HAP-1 (cell line): ENCODE measurements at regions not wholly inside any gene's neighbourhood (a gene's known extent, or its start where the extent isn't known, plus 50 kb on each side); places are given as distances from the start of the nearest gene placed in this dataset.
"Not testable (repeated sequence)": the region's sequence is repeated elsewhere in the genome, so short reads cannot be mapped to it uniquely, and the experiment has no call there.

Source experiments
- DNase-seq, 2 experiments: peaks; one replicate each; pipeline ENCODE4 v3.0.0-alpha.2; 2016 to 2020; ENCODE audit warnings: low spot score in 2 of 2
- H3K27me3 ChIP-seq: fragments of 250-450 bp; sonication (Bioruptor Pico); 2 replicates; pipeline ENCODE4 v1.5.1; 2020; ENCODE audit warnings: low read depth, mild to moderate bottlenecking, moderate library complexity
- H3K36me3 ChIP-seq: fragments of 250-450 bp; sonication (Bioruptor Pico); replicated peaks from 2 replicates; pipeline ENCODE4 v1.5.1; 2020; ENCODE audit warnings: mild to moderate bottlenecking
- H3K4me1 ChIP-seq: fragments of 250-450 bp; sonication (Bioruptor Pico); 2 replicates; pipeline ENCODE4 v1.5.1; 2020; ENCODE audit warnings: mild to moderate bottlenecking
- H3K4me3 ChIP-seq: fragments of 250-450 bp; sonication (Bioruptor Pico); 2 replicates; pipeline ENCODE4 v1.5.1; 2020; ENCODE audit warnings: mild to moderate bottlenecking, moderate library complexity
- H3K9me3 ChIP-seq: fragments of 250-450 bp; sonication (Bioruptor Pico); 2 replicates; pipeline ENCODE4 v1.5.1; 2020; ENCODE audit warnings: mild to moderate bottlenecking, moderate library complexity
- in situ Hi-C: fragments of 300-500 bp; cut with MboI; formaldehyde crosslinking; loops from 3 replicates; pipeline ENCODE4 v1.14.3; 2020; ENCODE audit warnings: low sequenced_read_pairs, inconsistent platforms, mixed read lengths

GRCh38 chr11:33984682-33985389 lies 66.7 kb upstream of the CAPRIN1 start:
- Histone ChIP-seq H3K4me1 (no peaks in the 10 kb centered on the region), H3K9me3 (no peaks in the 10 kb centered on the region), H3K4me3 (no peak overlapping the region), H3K36me3 (no peaks in the 10 kb centered on the region), H3K27me3 (peaks cover 4% of the 10 kb centered on the region; the same call in 1 of the 2 replicates)
- no peak for DNase-seq
- in situ Hi-C loops = loop anchor here (10.0 kb wide), 1 partner anchor 130 kb away; no protein-coding TSS in a partner anchor

GRCh38 chr11:33982661-33983060 lies 68.9 kb upstream of the CAPRIN1 start:
- H3K4me1 ChIP-seq = no peaks in the 10 kb centered on the region
- no peaks in the 10 kb centered on the region for H3K36me3 ChIP-seq
- no peaks in the 10 kb centered on the region for H3K9me3 ChIP-seq
- no peak overlapping the region for H3K4me3 ChIP-seq
- DNase-seq = no peak
- peaks cover 4% of the 10 kb centered on the region; the same call in 1 of the 2 replicates for H3K27me3 ChIP-seq
- in situ Hi-C loops = loop anchor here (10.0 kb wide), 1 partner anchor 128 kb away; no protein-coding TSS in a partner anchor

GRCh38 chr11:33980897-33981296 lies 70.6 kb upstream of the CAPRIN1 start:
- H3K27me3 ChIP-seq = peaks cover 4% of the 10 kb centered on the region; the same call in 1 of the 2 replicates
- no peaks in the 10 kb centered on the region for H3K4me1 ChIP-seq
- no peak overlapping the region for H3K4me3 ChIP-seq
- H3K36me3 ChIP-seq = no peaks in the 10 kb centered on the region
- no peaks in the 10 kb centered on the region for H3K9me3 ChIP-seq
- in situ Hi-C loops = loop anchor here (10.0 kb wide), 1 partner anchor 126 kb away; no protein-coding TSS in a partner anchor
- no peak for DNase-seq

GRCh38 chr11:33978376-33978775 lies 73.2 kb upstream of the CAPRIN1 start:
- H3K27me3 ChIP-seq = peaks cover 4% of the 10 kb centered on the region; the same call in 1 of the 2 replicates
- in situ Hi-C loops = no loop called here
- H3K4me3 ChIP-seq = no peak overlapping the region
- no peaks in the 10 kb centered on the region for H3K9me3 ChIP-seq
- H3K36me3 ChIP-seq = no peaks in the 10 kb centered on the region
- no peaks in the 10 kb centered on the region for H3K4me1 ChIP-seq
- no peak for DNase-seq

GRCh38 chr11:33977676-33978075 lies 73.9 kb upstream of the CAPRIN1 start:
- Histone ChIP-seq H3K27me3 (peaks cover 4% of the 10 kb centered on the region; the same call in 1 of the 2 replicates), H3K9me3 (no peaks in the 10 kb centered on the region), H3K4me3 (no peak overlapping the region), H3K4me1 (no peaks in the 10 kb centered on the region), H3K36me3 (no peaks in the 10 kb centered on the region)
- in situ Hi-C loops = no loop called here
- no peak for DNase-seq

- Histone ChIP-seq H3K4me3 (no peak overlapping the region), H3K9me3 (no peaks in the 10 kb centered on the region), H3K4me1 (no peaks in the 10 kb centered on the region), H3K27me3 (peaks cover 4% of the 10 kb centered on the region; the same call in 1 of the 2 replicates), H3K36me3 (no peaks in the 10 kb centered on the region)
- in situ Hi-C loops = no loop called here
- no peak for DNase-seq
These were observed 74.9 kb upstream of the CAPRIN1 start for GRCh38 chr11:33976495-33977199.

GRCh38 chr11:33974804-33975203 lies 76.7 kb upstream of the CAPRIN1 start:
- DNase-seq = no peak
- Histone ChIP-seq H3K9me3 (no peaks in the 10 kb centered on the region), H3K4me3 (no peak overlapping the region), H3K4me1 (no peaks in the 10 kb centered on the region), H3K27me3 (no peaks in the 10 kb centered on the region; the same call in 1 of the 2 replicates), H3K36me3 (no peaks in the 10 kb centered on the region)
- in situ Hi-C loops = no loop called here

- in situ Hi-C loops, H3K9me3 ChIP-seq: not testable (repeated sequence)
These were observed 79.7 kb upstream of the LMO2 start for GRCh38 chr11:33971530-33971929.

GRCh38 chr11:33970984-33971466 lies 79.1 kb upstream of the LMO2 start:
- in situ Hi-C loops = no loop called here
- DNase-seq = peak in 1 of 2 experiments; percentile 40
- Histone ChIP-seq H3K4me1 (no peaks in the 10 kb centered on the region), H3K36me3 (no peaks in the 10 kb centered on the region), H3K27me3 (no peaks in the 10 kb centered on the region; the same call in 1 of the 2 replicates), H3K9me3 (no peaks in the 10 kb centered on the region), H3K4me3 (no peak overlapping the region)

More at GRCh38 chr11:33971530-33971929, 79.7 kb upstream of the LMO2 start:
- not testable (repeated sequence) for H3K36me3 ChIP-seq, H3K4me3 ChIP-seq, H3K4me1 ChIP-seq, DNase-seq, H3K27me3 ChIP-seq

- Histone ChIP-seq H3K4me1 (no peaks in the 10 kb centered on the region), H3K4me3 (no peak overlapping the region), H3K36me3 (no peaks in the 10 kb centered on the region), H3K9me3 (no peaks in the 10 kb centered on the region), H3K27me3 (peaks cover 4% of the 10 kb centered on the region; the same call in 1 of the 2 replicates)
- no peak for DNase-seq
- in situ Hi-C loops = no loop called here
These were observed 75.6 kb upstream of the LMO2 start for GRCh38 chr11:33967451-33967850.

GRCh38 chr11:33965032-33965431 lies 73.2 kb upstream of the LMO2 start:
- in situ Hi-C loops = no loop called here
- no peak overlapping the region for H3K4me3 ChIP-seq
- H3K4me1 ChIP-seq = no peaks in the 10 kb centered on the region
- H3K36me3 ChIP-seq = no peaks in the 10 kb centered on the region
- peaks cover 4% of the 10 kb centered on the region; the same call in 1 of the 2 replicates for H3K27me3 ChIP-seq
- no peaks in the 10 kb centered on the region for H3K9me3 ChIP-seq
- DNase-seq = no peak

GRCh38 chr11:33959855-33960400 lies 68.1 kb upstream of the LMO2 start:
- no peak for DNase-seq
- in situ Hi-C loops = no loop called here
- H3K36me3 ChIP-seq = no peaks in the 10 kb centered on the region

GRCh38 chr11:33957304-33957917 lies 65.5 kb upstream of the LMO2 start:
- no peak for DNase-seq
- Histone ChIP-seq H3K4me1 (no peaks in the 10 kb centered on the region), H3K9me3 (no peaks in the 10 kb centered on the region), H3K36me3 (no peaks in the 10 kb centered on the region), H3K4me3 (no peak overlapping the region), H3K27me3 (no peaks in the 10 kb centered on the region; the same call in 1 of the 2 replicates)
- in situ Hi-C loops = no loop called here

More at GRCh38 chr11:33959855-33960400, 68.1 kb upstream of the LMO2 start:
- H3K4me1 ChIP-seq = no peaks in the 10 kb centered on the region
- no peaks in the 10 kb centered on the region for H3K9me3 ChIP-seq
- no peak overlapping the region for H3K4me3 ChIP-seq
- H3K27me3 ChIP-seq = peaks cover 4% of the 10 kb centered on the region
